ENCODE measurements at regions not wholly inside any gene's neighbourhood (a gene's known extent, or its start where the extent isn't known, plus 50 kb on each side); places are given as distances from the start of the nearest gene placed in this dataset.

GRCh38 chr13:97880311-97880675 lies 73.2 kb upstream of the IPO5 start:
- TF ChIP-seq CTCF (IDR thresholded peaks at IDR 0.05) (no peak), POLR2AphosphoS5 (IDR thresholded peaks at IDR 0.05; ENCODE audit: insufficient read depth in 1 of 2, low read depth in 1 of 2) (no peak), POLR2A (IDR thresholded peaks at IDR 0.05) (no peak)

Data from vagina (tissue), 2 donors.